A673 (cell line): ENCODE measurements at regions not wholly inside any gene's neighbourhood (a gene's known extent, or its start where the extent isn't known, plus 50 kb on each side); places are given as distances from the start of the nearest gene placed in this dataset.

ENCODE experiments used
- BruUV-seq: library from RNA; stranded (reverse); fragments of 400-500 nt; replicated peaks from 2 replicates; lab custom pipeline; 2021; lab: Mats Ljungman, UMichigan
- CTCF ChIA-PET: fragments of 300-600 bp; sonication (Branson Sonifier 250); formaldehyde crosslinking; loops from one replicate; lab custom pipeline; 2022; ENCODE audit warnings: antibody characterized with exemption; lab: Charles Lee
- POLR2A ChIA-PET: fragments of 300-600 bp; sonication (Branson Sonifier 250); formaldehyde crosslinking; loops from one replicate; lab custom pipeline; 2022; ENCODE audit warnings: antibody characterized with exemption; ENCODE audit not compliant: low non-redundant PET; lab: Charles Lee
- DNase-seq: peaks from one replicate; pipeline ENCODE4 v3.0.0-alpha.2; 2015; ENCODE audit warnings: low spot score
- H3K27ac ChIP-seq: fragments of 200-600 bp; sonication (generic); 2 replicates; pipeline ENCODE4 v1.5.1; 2016; ENCODE audit warnings: mixed run types, low read depth, mild to moderate bottlenecking, mixed read lengths, antibody characterized with exemption, low read length; ENCODE audit not compliant: poor library complexity, severe bottlenecking
- H3K27me3 ChIP-seq: fragments of 200-600 bp; sonication (generic); replicated peaks from 2 replicates; pipeline ENCODE4 v1.6.1; 2017; ENCODE audit warnings: mixed run types, low read depth, mild to moderate bottlenecking, mixed read lengths, antibody characterized with exemption, low read length; ENCODE audit not compliant: insufficient read depth, poor library complexity
- H3K36me3 ChIP-seq: fragments of 200-600 bp; sonication (generic); 2 replicates; pipeline ENCODE4 v1.6.1; 2016; ENCODE audit warnings: mixed run types, mild to moderate bottlenecking, mixed read lengths, antibody characterized with exemption, low read length; ENCODE audit not compliant: insufficient read depth, poor library complexity, severe bottlenecking
- H3K4me1 ChIP-seq: fragments of 200-600 bp; sonication (generic); 2 replicates; pipeline ENCODE4 v1.6.1; 2017; ENCODE audit warnings: mixed run types, mild to moderate bottlenecking, mixed read lengths, antibody characterized with exemption, low read length; ENCODE audit not compliant: insufficient read depth, poor library complexity, severe bottlenecking
- H3K4me3 ChIP-seq: fragments of 200-600 bp; sonication (generic); 2 replicates; pipeline ENCODE4 v1.5.1; 2016; ENCODE audit warnings: low read depth, mixed run types, mild to moderate bottlenecking, mixed read lengths, low read length; ENCODE audit not compliant: poor library complexity, severe bottlenecking
- H3K9me3 ChIP-seq: fragments of 200-600 bp; sonication (generic); 2 replicates; pipeline ENCODE4 v1.6.1; 2016; ENCODE audit warnings: mixed run types, low read depth, mild to moderate bottlenecking, mixed read lengths, antibody characterized with exemption, low read length; ENCODE audit not compliant: poor library complexity, severe bottlenecking
- CTCF ChIP-seq: fragments of 300-800, 200-600 bp; sonication (generic); conservative IDR thresholded peaks from 2 replicates; pipeline ENCODE4 v1.5.1; 2017; ENCODE audit warnings: low read depth, mild to moderate bottlenecking, antibody characterized with exemption, low read length, moderate library complexity, mixed read lengths
- EZH2 ChIP-seq: fragments of 200-600 bp; sonication (generic); IDR thresholded peaks from 2 replicates; pipeline ENCODE4 v1.6.1; 2017; ENCODE audit warnings: borderline replicate concordance, low read depth, mild to moderate bottlenecking, mixed read lengths, antibody characterized with exemption, low read length; ENCODE audit not compliant: poor library complexity, severe bottlenecking
- intact Hi-C: fragments of 100-400 bp; cut with micrococcal nuclease; formaldehyde crosslinking; loops from one replicate; pipeline ENCODE4 v1.10.0; 2022; ENCODE audit not compliant: unreplicated experiment

- H3K27ac ChIP-seq: no peak overlapping the region
- ChIA-PET CTCF (no interaction called here), POLR2A (no interaction called here)
- H3K9me3 ChIP-seq: peaks cover 10% of the 10 kb centered on the region
- no peak for TF ChIP-seq CTCF
- no peak for TF ChIP-seq EZH2
- no TSS peak for BruUV-seq
- H3K4me1 ChIP-seq: no peaks in the 10 kb centered on the region
- H3K36me3 ChIP-seq: no peaks in the 10 kb centered on the region
- H3K27me3 ChIP-seq: no peaks in the 10 kb centered on the region
- intact Hi-C loops: no loop called here
- DNase-seq: no peak
- H3K4me3 ChIP-seq: no peak overlapping the region
Measured at GRCh38 chr7:40947566-40947965, 755.3 kb downstream of the INHBA start.

- ChIA-PET POLR2A (no interaction called here), CTCF (interaction anchor here (0.6 kb wide), 1 partner anchor 20 kb away, joined by 7 read pairs; no protein-coding TSS in a partner anchor)
- TF ChIP-seq CTCF (no peak), EZH2 (no peak)
- DNase-seq: no peak
- Histone ChIP-seq H3K27ac (no peak overlapping the region), H3K27me3 (no peaks in the 10 kb centered on the region), H3K36me3 (no peaks in the 10 kb centered on the region), H3K4me1 (no peaks in the 10 kb centered on the region), H3K9me3 (peaks cover 10% of the 10 kb centered on the region), H3K4me3 (no peak overlapping the region)
- no TSS peak for BruUV-seq
- intact Hi-C loops: no loop called here
Measured at GRCh38 chr7:40946549-40946948, 756.3 kb downstream of the INHBA start.

GRCh38 chr7:40945788-40946187 is 757.1 kb downstream of the INHBA start:
- POLR2A ChIA-PET: no interaction called here
- no peaks in the 10 kb centered on the region for H3K36me3 ChIP-seq
- CTCF ChIA-PET: interaction anchor here (0.6 kb wide), 1 partner anchor 20 kb away, joined by 7 read pairs; no protein-coding TSS in a partner anchor
- no peak overlapping the region for H3K4me3 ChIP-seq
- TF ChIP-seq EZH2 (no peak), CTCF (no peak)
- H3K27me3 ChIP-seq: no peaks in the 10 kb centered on the region
- no peak for DNase-seq
- intact Hi-C loops: no loop called here
- H3K4me1 ChIP-seq: no peaks in the 10 kb centered on the region
- no peak overlapping the region for H3K27ac ChIP-seq
- peaks cover 10% of the 10 kb centered on the region for H3K9me3 ChIP-seq
- no TSS peak for BruUV-seq
